ENCODE measurements at regions not wholly inside any gene's neighbourhood (a gene's known extent, or its start where the extent isn't known, plus 50 kb on each side); places are given as distances from the start of the nearest gene placed in this dataset.

DNA sequence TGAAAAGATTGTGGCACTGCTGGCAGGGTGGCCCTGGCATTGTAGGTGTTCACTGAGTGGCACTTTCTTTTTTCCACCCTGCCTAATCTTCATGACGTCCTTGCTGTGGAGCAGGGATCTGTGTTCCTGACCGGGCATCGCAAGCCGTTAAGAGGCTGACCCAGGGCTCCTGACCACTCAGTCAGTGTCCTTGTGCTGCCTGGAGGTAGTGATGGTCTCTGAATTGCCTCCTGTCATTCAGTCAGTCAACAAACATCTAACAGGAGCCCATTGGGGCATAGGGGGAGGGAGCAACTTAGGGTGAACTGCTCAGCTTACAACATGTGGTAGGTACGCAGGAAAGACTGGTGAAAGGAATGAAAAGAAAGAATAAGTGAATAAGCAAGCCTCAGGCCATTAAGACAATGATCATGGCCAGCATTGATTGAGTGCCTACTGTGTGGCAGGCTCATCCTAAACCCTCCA, 152.0 kb downstream of the CEBPB start:
- H3K4me2 ChIP-seq (ENCODE audit: low read depth, low read length, poor library complexity, severe bottlenecking) = no peak overlapping the region
- H3K4me3 ChIP-seq (ENCODE audit: low read length, poor library complexity, severe bottlenecking) = no peak overlapping the region
- no peaks in the 10 kb centered on the region for H3K27me3 ChIP-seq (ENCODE audit: insufficient read depth, low read length, poor library complexity, severe bottlenecking)
- H3K4me1 ChIP-seq (ENCODE audit: insufficient read depth, low read length, poor library complexity, severe bottlenecking) = peaks cover 27% of the 10 kb centered on the region
- no peaks in the 10 kb centered on the region for H3K9me3 ChIP-seq (ENCODE audit: insufficient read depth, low read depth, low read length)
- H3K36me3 ChIP-seq (ENCODE audit: insufficient read depth, low read length) = no peaks in the 10 kb centered on the region
- no peak overlapping the region for H3K9ac ChIP-seq (ENCODE audit: low read depth, low read length, poor library complexity, severe bottlenecking)
- no peaks in the 10 kb centered on the region for H3K79me2 ChIP-seq (ENCODE audit: insufficient read depth, low read length)
- TF ChIP-seq EZH2phosphoT487 (IDR thresholded peaks at IDR 0.05; ENCODE audit: borderline replicate concordance) = no peak
- TF ChIP-seq, protein P1, sequence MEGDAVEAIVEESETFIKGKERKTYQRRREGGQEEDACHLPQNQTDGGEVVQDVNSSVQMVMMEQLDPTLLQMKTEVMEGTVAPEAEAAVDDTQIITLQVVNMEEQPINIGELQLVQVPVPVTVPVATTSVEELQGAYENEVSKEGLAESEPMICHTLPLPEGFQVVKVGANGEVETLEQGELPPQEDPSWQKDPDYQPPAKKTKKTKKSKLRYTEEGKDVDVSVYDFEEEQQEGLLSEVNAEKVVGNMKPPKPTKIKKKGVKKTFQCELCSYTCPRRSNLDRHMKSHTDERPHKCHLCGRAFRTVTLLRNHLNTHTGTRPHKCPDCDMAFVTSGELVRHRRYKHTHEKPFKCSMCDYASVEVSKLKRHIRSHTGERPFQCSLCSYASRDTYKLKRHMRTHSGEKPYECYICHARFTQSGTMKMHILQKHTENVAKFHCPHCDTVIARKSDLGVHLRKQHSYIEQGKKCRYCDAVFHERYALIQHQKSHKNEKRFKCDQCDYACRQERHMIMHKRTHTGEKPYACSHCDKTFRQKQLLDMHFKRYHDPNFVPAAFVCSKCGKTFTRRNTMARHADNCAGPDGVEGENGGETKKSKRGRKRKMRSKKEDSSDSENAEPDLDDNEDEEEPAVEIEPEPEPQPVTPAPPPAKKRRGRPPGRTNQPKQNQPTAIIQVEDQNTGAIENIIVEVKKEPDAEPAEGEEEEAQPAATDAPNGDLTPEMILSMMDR (conservative IDR thresholded peaks at IDR 0.05; ENCODE audit: low read length) = no peak
- H3K9me2 ChIP-seq (replicated peaks; ENCODE audit: low read depth, low read length) = no peaks in the 10 kb centered on the region
- peaks cover 8% of the 10 kb centered on the region; the same call in 1 of the 2 replicates for H3F3A ChIP-seq (ENCODE audit: low read depth)
- no peaks in the 10 kb centered on the region for H4K20me1 ChIP-seq (ENCODE audit: insufficient read depth, low read length, poor library complexity, severe bottlenecking)
- no peak overlapping the region for H2AFZ ChIP-seq (ENCODE audit: low read length)

DNA sequence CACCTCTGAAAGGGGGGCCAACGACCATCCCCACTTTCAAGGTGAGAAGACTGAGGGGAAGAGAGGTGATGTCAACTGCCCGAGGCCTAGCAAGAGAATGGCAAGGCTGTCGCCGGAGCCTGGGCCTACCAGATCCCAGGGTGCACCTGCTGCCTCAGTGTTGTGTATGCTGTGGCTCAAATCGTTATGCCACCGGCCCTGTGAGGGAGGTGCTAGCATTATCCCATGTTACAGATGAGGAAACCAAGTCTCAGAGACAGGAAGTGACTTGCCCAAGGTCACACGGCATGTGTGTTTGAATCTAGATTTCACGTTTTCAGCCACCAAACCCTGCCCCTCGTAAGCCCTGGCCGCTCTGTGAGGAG, 152.5 kb downstream of the CEBPB start:
- no peak for TF ChIP-seq EZH2phosphoT487 (IDR thresholded peaks at IDR 0.05; ENCODE audit: borderline replicate concordance)
- TF ChIP-seq, protein P1 (conservative IDR thresholded peaks at IDR 0.05; ENCODE audit: low read length) = no peak
- no peaks in the 10 kb centered on the region for H3K36me3 ChIP-seq (ENCODE audit: insufficient read depth, low read length)
- H3K9me2 ChIP-seq (replicated peaks; ENCODE audit: low read depth, low read length) = no peaks in the 10 kb centered on the region
- H2AFZ ChIP-seq (ENCODE audit: low read length) = no peak overlapping the region
- H3K9ac ChIP-seq (ENCODE audit: low read depth, low read length, poor library complexity, severe bottlenecking) = no peak overlapping the region
- H3F3A ChIP-seq (ENCODE audit: low read depth) = peaks cover 8% of the 10 kb centered on the region; the same call in 1 of the 2 replicates
- H3K9me3 ChIP-seq (ENCODE audit: insufficient read depth, low read depth, low read length) = no peaks in the 10 kb centered on the region
- H3K27me3 ChIP-seq (ENCODE audit: insufficient read depth, low read length, poor library complexity, severe bottlenecking) = no peaks in the 10 kb centered on the region
- no peak overlapping the region for H3K4me2 ChIP-seq (ENCODE audit: low read depth, low read length, poor library complexity, severe bottlenecking)
- no peak overlapping the region for H3K4me3 ChIP-seq (ENCODE audit: low read length, poor library complexity, severe bottlenecking)
- peaks cover 23% of the 10 kb centered on the region for H3K4me1 ChIP-seq (ENCODE audit: insufficient read depth, low read length, poor library complexity, severe bottlenecking)
- H3K79me2 ChIP-seq (ENCODE audit: insufficient read depth, low read length) = no peaks in the 10 kb centered on the region
- no peaks in the 10 kb centered on the region for H4K20me1 ChIP-seq (ENCODE audit: insufficient read depth, low read length, poor library complexity, severe bottlenecking)

DNA sequence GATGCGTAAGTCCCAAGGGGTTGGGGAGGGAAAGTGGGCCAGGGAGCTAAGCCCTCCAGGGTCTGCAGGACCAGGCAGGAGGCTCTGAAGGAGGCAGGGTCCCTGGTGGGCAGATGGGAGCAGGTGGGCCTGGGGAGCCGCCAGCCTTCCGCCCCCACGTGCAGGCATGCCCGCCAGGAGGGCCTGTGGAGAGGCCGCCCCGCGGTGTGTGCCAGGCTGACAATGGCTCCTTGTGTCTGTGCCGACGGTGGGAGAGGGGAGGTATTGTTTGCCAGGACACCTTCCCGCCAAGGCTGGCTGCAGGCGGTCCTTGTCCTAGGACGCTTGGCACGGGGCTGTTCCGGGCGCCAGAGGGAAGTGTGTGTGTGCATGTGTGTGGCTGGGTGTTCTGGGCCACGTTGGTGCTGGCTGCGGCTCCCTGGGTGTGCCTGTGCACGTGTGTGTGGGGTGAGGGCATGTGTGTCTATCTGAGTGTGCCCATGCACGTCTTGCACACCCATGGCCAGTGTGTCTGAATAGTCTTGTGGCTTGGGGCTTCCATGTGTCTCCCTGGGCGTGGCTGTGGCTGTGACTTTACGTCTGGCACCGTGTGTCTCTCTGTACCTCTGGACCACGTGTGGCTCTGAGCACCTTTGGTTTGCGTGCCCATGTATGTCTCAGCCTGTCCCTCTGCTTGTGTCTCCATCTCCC, 153.0 kb downstream of the CEBPB start:
- Histone ChIP-seq H3K36me3 (ENCODE audit: insufficient read depth, low read length) (no peaks in the 10 kb centered on the region), H4K20me1 (ENCODE audit: insufficient read depth, low read length, poor library complexity, severe bottlenecking) (no peaks in the 10 kb centered on the region), H3K4me3 (ENCODE audit: low read length, poor library complexity, severe bottlenecking) (no peak overlapping the region), H3F3A (ENCODE audit: low read depth) (peaks cover 7% of the 10 kb centered on the region; the same call in 1 of the 2 replicates), H3K4me2 (ENCODE audit: low read depth, low read length, poor library complexity, severe bottlenecking) (no peak overlapping the region), H3K9me2 (replicated peaks; ENCODE audit: low read depth, low read length) (no peaks in the 10 kb centered on the region), H3K9me3 (ENCODE audit: insufficient read depth, low read depth, low read length) (no peaks in the 10 kb centered on the region), H3K27me3 (ENCODE audit: insufficient read depth, low read length, poor library complexity, severe bottlenecking) (no peaks in the 10 kb centered on the region), H3K9ac (ENCODE audit: low read depth, low read length, poor library complexity, severe bottlenecking) (no peak overlapping the region), H3K79me2 (ENCODE audit: insufficient read depth, low read length) (no peaks in the 10 kb centered on the region), H3K4me1 (ENCODE audit: insufficient read depth, low read length, poor library complexity, severe bottlenecking) (peaks cover 17% of the 10 kb centered on the region), H2AFZ (ENCODE audit: low read length) (no peak overlapping the region)
- no peak for TF ChIP-seq EZH2phosphoT487 (IDR thresholded peaks at IDR 0.05; ENCODE audit: borderline replicate concordance)
- TF ChIP-seq, protein P1 (conservative IDR thresholded peaks at IDR 0.05; ENCODE audit: low read length) = no peak

All from Loucy (cell line).